ENCODE measurements at regions not wholly inside any gene's neighbourhood (a gene's known extent, or its start where the extent isn't known, plus 50 kb on each side); places are given as distances from the start of the nearest gene placed in this dataset.

- Histone ChIP-seq H3K4me1 (no peaks in the 10 kb centered on the region), H3K27me3 (peaks cover 0 to 49% (median 12%) of the 10 kb centered on the region in 3 donors), H3K36me3 (no peaks in the 10 kb centered on the region), H3K9me3 (peaks cover 0 to 32% (median 24%) of the 10 kb centered on the region in 4 donors), H3K4me3 (no peak overlapping the region), H3K27ac (no peak overlapping the region)
- TF ChIP-seq POLR2AphosphoS5 (IDR thresholded peaks at IDR 0.05): no peak
- TF ChIP-seq POLR2A (IDR thresholded peaks at IDR 0.05): no peak
- no peak for TF ChIP-seq EP300 (IDR thresholded peaks at IDR 0.05)
- no peak for TF ChIP-seq CTCF (IDR thresholded peaks at IDR 0.05)
- no peak for DNase-seq
- 96 to 100% (median 97%) methylated on average over 2 of the region's 2 CpGs for WGBS, 5 donors
- intact Hi-C loops (cut with DNase I; ENCODE audit: low total_unique reads): no loop called here
Measured at GRCh38 chr19:13701624-13702023, 62.7 kb upstream of the MRI1 start.

- Histone ChIP-seq H3K4me1 (no peaks in the 10 kb centered on the region), H3K36me3 (no peaks in the 10 kb centered on the region), H3K9me3 (peaks cover 0 to 30% (median 21%) of the 10 kb centered on the region in 4 donors), H3K27ac (no peak overlapping the region), H3K4me3 (no peak overlapping the region), H3K27me3 (peaks cover 0 to 55% (median 12%) of the 10 kb centered on the region in 3 donors)
- WGBS, 5 donors: 60 to 73% (median 72%) methylated on average over 8 of the region's 8 CpGs
- no peak for DNase-seq
- no peak for TF ChIP-seq POLR2AphosphoS5 (IDR thresholded peaks at IDR 0.05)
- intact Hi-C loops (cut with DNase I; ENCODE audit: low total_unique reads): no loop called here
Measured at GRCh38 chr19:13700621-13701020, 63.7 kb upstream of the MRI1 start.

- TF ChIP-seq EP300 (IDR thresholded peaks at IDR 0.05) (no peak), POLR2A (IDR thresholded peaks at IDR 0.05) (no peak), POLR2AphosphoS5 (IDR thresholded peaks at IDR 0.05) (no peak), CTCF (IDR thresholded peaks at IDR 0.05) (no peak)
- intact Hi-C loops (cut with DNase I; ENCODE audit: low total_unique reads): no loop called here
- no peaks in the 10 kb centered on the region for H3K36me3 ChIP-seq
- no peaks in the 10 kb centered on the region for H3K4me1 ChIP-seq
- DNase-seq: no peak
- peaks cover 0 to 23% (median 12%) of the 10 kb centered on the region in 4 donors for H3K9me3 ChIP-seq
- 37 to 52% (median 47%) methylated on average over 4 of the region's 4 CpGs for WGBS, 5 donors
- H3K27ac ChIP-seq: no peak overlapping the region
- H3K27me3 ChIP-seq: peaks cover 0 to 60% (median 14%) of the 10 kb centered on the region in 3 donors
- no peak overlapping the region for H3K4me3 ChIP-seq
Measured at GRCh38 chr19:13699786-13700185, 64.5 kb upstream of the MRI1 start.

GRCh38 chr19:13696839-13697238 is 67.5 kb upstream of the MRI1 start:
- intact Hi-C loops (cut with DNase I; ENCODE audit: low total_unique reads): no loop called here
- no peak for DNase-seq
- Histone ChIP-seq H3K4me3 (no peak overlapping the region), H3K27ac (no peak overlapping the region), H3K36me3 (no peaks in the 10 kb centered on the region), H3K9me3 (peaks cover 0 to 17% (median 7%) of the 10 kb centered on the region in 4 donors), H3K27me3 (peaks cover 0 to 67% (median 11%) of the 10 kb centered on the region in 3 donors), H3K4me1 (no peaks in the 10 kb centered on the region)
- TF ChIP-seq CTCF (IDR thresholded peaks at IDR 0.05) (no peak), EP300 (IDR thresholded peaks at IDR 0.05) (no peak), POLR2A (IDR thresholded peaks at IDR 0.05) (no peak)
- WGBS, 5 donors: 58 to 90% (median 60%) methylated on average over 1 of the region's 1 CpG

- no peaks in the 10 kb centered on the region for H3K4me1 ChIP-seq
- H3K9me3 ChIP-seq: peaks cover 0 to 20% (median 0%) of the 10 kb centered on the region in 4 donors
- H3K27me3 ChIP-seq: peaks cover 0 to 60% (median 13%) of the 10 kb centered on the region in 3 donors
- H3K27ac ChIP-seq: no peak overlapping the region
- H3K36me3 ChIP-seq: no peaks in the 10 kb centered on the region
- no peak for DNase-seq
- no peak for TF ChIP-seq POLR2AphosphoS5 (IDR thresholded peaks at IDR 0.05)
- no peak for TF ChIP-seq CTCF (IDR thresholded peaks at IDR 0.05)
- no peak for TF ChIP-seq EP300 (IDR thresholded peaks at IDR 0.05)
- no peak for TF ChIP-seq POLR2A (IDR thresholded peaks at IDR 0.05)
- WGBS, 5 donors: 52 to 68% (median 57%) methylated on average over 4 of the region's 4 CpGs
- no peak overlapping the region for H3K4me3 ChIP-seq
- intact Hi-C loops (cut with DNase I; ENCODE audit: low total_unique reads): no loop called here
Measured at GRCh38 chr19:13693889-13694288, 70.4 kb upstream of the MRI1 start.
